Kasumi-1 (cell line): ENCODE measurements at regions not wholly inside any gene's neighbourhood (a gene's known extent, or its start where the extent isn't known, plus 50 kb on each side); places are given as distances from the start of the nearest gene placed in this dataset.

Experiments used
- DNase-seq, 2 experiments: peaks; one replicate each; lab custom pipeline; 2025; lab: John Stamatoyannopoulos, UW

GRCh38 chr13:77423296-77423695 lies 96.4 kb upstream of the MYCBP2 start:
- DNase-seq = no peak

GRCh38 chr13:77422724-77423123 lies 95.8 kb upstream of the MYCBP2 start:
- no peak for DNase-seq

- DNase-seq = no peak
These were observed 91.0 kb upstream of the MYCBP2 start for GRCh38 chr13:77417897-77418296.

GRCh38 chr13:77416666-77417212 lies 89.8 kb upstream of the MYCBP2 start:
- DNase-seq = no peak

GRCh38 chr13:77415253-77416071 lies 88.6 kb upstream of the MYCBP2 start:
- no peak for DNase-seq

- no peak for DNase-seq
These were observed 86.0 kb upstream of the MYCBP2 start for GRCh38 chr13:77412860-77413259.

- DNase-seq = no peak
These were observed 85.3 kb upstream of the MYCBP2 start for GRCh38 chr13:77412116-77412635.

- DNase-seq = no peak
These were observed 82.5 kb upstream of the MYCBP2 start for GRCh38 chr13:77409412-77409811.

GRCh38 chr13:77406644-77407440 lies 79.9 kb upstream of the MYCBP2 start:
- DNase-seq = no peak

GRCh38 chr13:77398825-77399620 lies 72.1 kb upstream of the MYCBP2 start:
- DNase-seq = no peak

GRCh38 chr13:77397636-77398035 lies 70.7 kb upstream of the MYCBP2 start:
- no peak for DNase-seq

- no peak for DNase-seq
These were observed 64.6 kb upstream of the MYCBP2 start for GRCh38 chr13:77391475-77391874.

- DNase-seq = no peak
These were observed 63.5 kb upstream of the MYCBP2 start for GRCh38 chr13:77390391-77390790.

- no peak for DNase-seq
These were observed 62.7 kb upstream of the MYCBP2 start for GRCh38 chr13:77389625-77390000.

- no peak for DNase-seq
These were observed 62.2 kb upstream of the MYCBP2 start for GRCh38 chr13:77388944-77389624.

- DNase-seq = no peak
These were observed 60.8 kb upstream of the MYCBP2 start for GRCh38 chr13:77387607-77388200.

GRCh38 chr13:77386880-77387606 lies 60.1 kb upstream of the MYCBP2 start:
- DNase-seq = peak; percentile 80 to 83

GRCh38 chr13:77386046-77386445 lies 59.2 kb upstream of the MYCBP2 start:
- DNase-seq = no peak

GRCh38 chr13:77384999-77385398 lies 58.1 kb upstream of the MYCBP2 start:
- no peak for DNase-seq

GRCh38 chr13:77383097-77383496 lies 56.2 kb upstream of the MYCBP2 start:
- DNase-seq = no peak
